ENCODE measurements at regions not wholly inside any gene's neighbourhood (a gene's known extent, or its start where the extent isn't known, plus 50 kb on each side); places are given as distances from the start of the nearest gene placed in this dataset.

DNA sequence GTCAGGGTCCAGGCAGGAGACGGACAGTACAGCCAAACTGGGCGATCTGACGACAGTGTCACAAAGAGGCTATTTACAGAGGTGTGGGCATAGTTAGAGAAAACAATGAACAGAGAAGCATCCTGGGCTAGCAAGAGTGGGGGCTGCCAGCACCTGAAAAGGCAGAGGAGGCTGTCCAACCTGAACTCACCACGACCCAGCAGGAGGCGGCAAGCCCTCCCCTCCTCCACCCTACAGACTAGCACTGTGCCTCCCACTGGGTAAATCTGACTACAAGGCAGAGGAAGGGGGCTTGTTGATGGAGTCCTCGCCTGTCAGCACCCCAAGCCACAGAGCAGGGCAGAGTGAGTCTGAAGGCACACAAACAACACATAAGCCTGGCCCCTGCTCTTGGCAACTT, 52.8 kb upstream of the CDYL start:
- no peak for TF ChIP-seq POLR2A (IDR thresholded peaks at IDR 0.05; ENCODE audit: low read depth, low read length)
- TF ChIP-seq POLR2AphosphoS5 (IDR thresholded peaks at IDR 0.05; ENCODE audit: low read depth, low read length): no peak
- no peak for TF ChIP-seq TAF1 (IDR thresholded peaks at IDR 0.05; ENCODE audit: low read depth, low read length)

Data from GM12891 (cell line).